ENCODE measurements at regions not wholly inside any gene's neighbourhood (a gene's known extent, or its start where the extent isn't known, plus 50 kb on each side); places are given as distances from the start of the nearest gene placed in this dataset.

GRCh38 chr16:76193906-76194615 lies 83.1 kb upstream of the CNTNAP4 start:
- TF ChIP-seq EZH2 (IDR thresholded peaks at IDR 0.05; ENCODE audit: low read depth, unreplicated experiment), result no peak
- TF ChIP-seq, protein P1, sequence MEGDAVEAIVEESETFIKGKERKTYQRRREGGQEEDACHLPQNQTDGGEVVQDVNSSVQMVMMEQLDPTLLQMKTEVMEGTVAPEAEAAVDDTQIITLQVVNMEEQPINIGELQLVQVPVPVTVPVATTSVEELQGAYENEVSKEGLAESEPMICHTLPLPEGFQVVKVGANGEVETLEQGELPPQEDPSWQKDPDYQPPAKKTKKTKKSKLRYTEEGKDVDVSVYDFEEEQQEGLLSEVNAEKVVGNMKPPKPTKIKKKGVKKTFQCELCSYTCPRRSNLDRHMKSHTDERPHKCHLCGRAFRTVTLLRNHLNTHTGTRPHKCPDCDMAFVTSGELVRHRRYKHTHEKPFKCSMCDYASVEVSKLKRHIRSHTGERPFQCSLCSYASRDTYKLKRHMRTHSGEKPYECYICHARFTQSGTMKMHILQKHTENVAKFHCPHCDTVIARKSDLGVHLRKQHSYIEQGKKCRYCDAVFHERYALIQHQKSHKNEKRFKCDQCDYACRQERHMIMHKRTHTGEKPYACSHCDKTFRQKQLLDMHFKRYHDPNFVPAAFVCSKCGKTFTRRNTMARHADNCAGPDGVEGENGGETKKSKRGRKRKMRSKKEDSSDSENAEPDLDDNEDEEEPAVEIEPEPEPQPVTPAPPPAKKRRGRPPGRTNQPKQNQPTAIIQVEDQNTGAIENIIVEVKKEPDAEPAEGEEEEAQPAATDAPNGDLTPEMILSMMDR (conservative IDR thresholded peaks at IDR 0.05; ENCODE audit: low read depth in 2 of 2), result no peak
- TF ChIP-seq POLR2AphosphoS5 (IDR thresholded peaks at IDR 0.05; ENCODE audit: low read depth), result no peak
- TF ChIP-seq ZNF331 (CRISPR knock-in tag; IDR thresholded peaks at IDR 0.05; ENCODE audit: low read depth), result no peak
- no peak for TF ChIP-seq REST (IDR thresholded peaks at IDR 0.05; ENCODE audit: unreplicated experiment)

Data from GM23338 (cell line).